ENCODE measurements at regions not wholly inside any gene's neighbourhood (a gene's known extent, or its start where the extent isn't known, plus 50 kb on each side); places are given as distances from the start of the nearest gene placed in this dataset.

DNA sequence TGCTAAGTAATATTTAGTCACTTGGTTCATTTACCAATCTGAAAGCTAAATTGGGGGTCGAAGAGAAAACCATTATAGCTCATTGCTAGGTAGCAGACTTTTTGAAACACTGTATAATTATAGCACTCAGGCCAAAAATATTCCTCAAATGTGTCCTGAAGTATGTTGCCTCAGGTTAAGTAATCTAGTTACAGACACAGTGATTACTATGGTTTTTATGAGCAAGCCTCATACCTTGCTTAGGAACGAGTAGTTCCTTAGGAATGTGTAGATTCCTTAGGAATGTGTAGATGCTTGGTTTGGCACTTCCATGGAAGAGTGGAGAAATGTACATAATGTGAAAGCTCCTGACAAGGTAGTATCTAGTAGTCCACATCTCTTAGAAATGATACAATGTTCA lies 387.5 kb downstream of the LMO7 start:
- DNase-seq (ENCODE audit: low read depth in 2 of 2) = peak in 1 of 2 donors; percentile 55
- Histone ChIP-seq H3K4me2 (ENCODE audit: extremely low read depth, insufficient read depth, low read length) (no peak overlapping the region), H3K36me3 (ENCODE audit: control insufficient read depth, insufficient read depth, low read length) (no peaks in the 10 kb centered on the region), H3K27me3 (ENCODE audit: control insufficient read depth, insufficient read depth, low read length) (no peaks in the 10 kb centered on the region), H4K20me1 (ENCODE audit: control insufficient read depth, extremely low read depth, insufficient read depth, low read length) (no peaks in the 10 kb centered on the region), H3K79me2 (ENCODE audit: control insufficient read depth, insufficient read depth, low read length) (no peaks in the 10 kb centered on the region), H3K4me1 (ENCODE audit: control insufficient read depth, extremely low read depth, insufficient read depth, low read length) (no peaks in the 10 kb centered on the region), H3K9me3 (ENCODE audit: control insufficient read depth, insufficient read depth, low read depth, low read length) (no peaks in the 10 kb centered on the region), H3K27ac (ENCODE audit: insufficient read depth, low read length) (no peak overlapping the region), H3K4me3 (replicated peaks in 1 of 4; ENCODE audit: control extremely low read depth in 1 of 4, insufficient read depth in 1 of 4, low read depth in 3 of 4, low read length in 4 of 4) (no peak overlapping the region), H3K9ac (ENCODE audit: insufficient read depth, low read length) (no peak overlapping the region), H2AFZ (ENCODE audit: low read length) (no peak overlapping the region)
- TF ChIP-seq EZH2 (IDR thresholded peaks at IDR 0.05; ENCODE audit: low read length, missing control alignments) = no peak
- TF ChIP-seq, protein P1, sequence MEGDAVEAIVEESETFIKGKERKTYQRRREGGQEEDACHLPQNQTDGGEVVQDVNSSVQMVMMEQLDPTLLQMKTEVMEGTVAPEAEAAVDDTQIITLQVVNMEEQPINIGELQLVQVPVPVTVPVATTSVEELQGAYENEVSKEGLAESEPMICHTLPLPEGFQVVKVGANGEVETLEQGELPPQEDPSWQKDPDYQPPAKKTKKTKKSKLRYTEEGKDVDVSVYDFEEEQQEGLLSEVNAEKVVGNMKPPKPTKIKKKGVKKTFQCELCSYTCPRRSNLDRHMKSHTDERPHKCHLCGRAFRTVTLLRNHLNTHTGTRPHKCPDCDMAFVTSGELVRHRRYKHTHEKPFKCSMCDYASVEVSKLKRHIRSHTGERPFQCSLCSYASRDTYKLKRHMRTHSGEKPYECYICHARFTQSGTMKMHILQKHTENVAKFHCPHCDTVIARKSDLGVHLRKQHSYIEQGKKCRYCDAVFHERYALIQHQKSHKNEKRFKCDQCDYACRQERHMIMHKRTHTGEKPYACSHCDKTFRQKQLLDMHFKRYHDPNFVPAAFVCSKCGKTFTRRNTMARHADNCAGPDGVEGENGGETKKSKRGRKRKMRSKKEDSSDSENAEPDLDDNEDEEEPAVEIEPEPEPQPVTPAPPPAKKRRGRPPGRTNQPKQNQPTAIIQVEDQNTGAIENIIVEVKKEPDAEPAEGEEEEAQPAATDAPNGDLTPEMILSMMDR (conservative IDR thresholded peaks at IDR 0.05 in 1 of 2, IDR thresholded peaks at IDR 0.05 in 1 of 2; ENCODE audit: low read depth in 1 of 2, low read length in 2 of 2) = no peak

DNA sequence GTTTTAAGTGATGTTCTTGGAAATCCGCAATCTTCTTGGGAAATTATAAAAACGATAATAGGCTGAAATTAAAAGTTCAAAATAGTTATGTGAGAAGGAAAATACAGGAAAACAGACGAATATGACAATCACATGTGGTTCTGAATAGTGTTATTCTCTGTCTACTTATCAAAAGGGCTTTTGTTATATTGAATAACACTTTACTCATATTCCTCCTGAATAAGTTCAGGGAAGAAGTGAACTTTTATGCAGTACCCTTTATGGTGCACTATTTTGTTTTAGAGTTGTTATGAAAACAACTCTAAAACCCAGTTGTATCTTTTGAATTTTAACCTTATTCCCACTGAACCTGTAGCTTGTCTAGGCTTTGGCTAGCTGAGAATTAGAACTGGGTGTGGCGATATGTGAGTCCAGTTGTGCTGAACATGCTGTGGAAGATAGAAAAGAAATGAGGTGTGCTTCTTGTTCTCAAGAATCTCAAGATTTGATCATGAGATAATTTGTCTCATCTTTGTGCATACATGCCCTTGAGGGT lies 384.4 kb downstream of the LMO7 start:
- H3K79me2 ChIP-seq (ENCODE audit: control insufficient read depth, insufficient read depth, low read length) = no peaks in the 10 kb centered on the region
- TF ChIP-seq, protein P1 (conservative IDR thresholded peaks at IDR 0.05 in 1 of 2, IDR thresholded peaks at IDR 0.05 in 1 of 2; ENCODE audit: low read depth in 1 of 2, low read length in 2 of 2) = no peak
- TF ChIP-seq EZH2 (IDR thresholded peaks at IDR 0.05; ENCODE audit: low read length, missing control alignments) = no peak
- H3K9me3 ChIP-seq (ENCODE audit: control insufficient read depth, insufficient read depth, low read depth, low read length) = no peaks in the 10 kb centered on the region
- H3K36me3 ChIP-seq (ENCODE audit: control insufficient read depth, insufficient read depth, low read length) = no peaks in the 10 kb centered on the region
- H3K4me3 ChIP-seq (replicated peaks in 1 of 4; ENCODE audit: control extremely low read depth in 1 of 4, insufficient read depth in 1 of 4, low read depth in 3 of 4, low read length in 4 of 4) = no peak overlapping the region
- no peaks in the 10 kb centered on the region for H3K4me1 ChIP-seq (ENCODE audit: control insufficient read depth, extremely low read depth, insufficient read depth, low read length)
- no peaks in the 10 kb centered on the region for H3K27me3 ChIP-seq (ENCODE audit: control insufficient read depth, insufficient read depth, low read length)
- no peak overlapping the region for H2AFZ ChIP-seq (ENCODE audit: low read length)
- H3K9ac ChIP-seq (ENCODE audit: insufficient read depth, low read length) = no peak overlapping the region
- H4K20me1 ChIP-seq (ENCODE audit: control insufficient read depth, extremely low read depth, insufficient read depth, low read length) = no peaks in the 10 kb centered on the region
- DNase-seq (ENCODE audit: low read depth in 2 of 2) = no peak
- no peak overlapping the region for H3K27ac ChIP-seq (ENCODE audit: insufficient read depth, low read length)
- no peak overlapping the region for H3K4me2 ChIP-seq (ENCODE audit: extremely low read depth, insufficient read depth, low read length)

DNA sequence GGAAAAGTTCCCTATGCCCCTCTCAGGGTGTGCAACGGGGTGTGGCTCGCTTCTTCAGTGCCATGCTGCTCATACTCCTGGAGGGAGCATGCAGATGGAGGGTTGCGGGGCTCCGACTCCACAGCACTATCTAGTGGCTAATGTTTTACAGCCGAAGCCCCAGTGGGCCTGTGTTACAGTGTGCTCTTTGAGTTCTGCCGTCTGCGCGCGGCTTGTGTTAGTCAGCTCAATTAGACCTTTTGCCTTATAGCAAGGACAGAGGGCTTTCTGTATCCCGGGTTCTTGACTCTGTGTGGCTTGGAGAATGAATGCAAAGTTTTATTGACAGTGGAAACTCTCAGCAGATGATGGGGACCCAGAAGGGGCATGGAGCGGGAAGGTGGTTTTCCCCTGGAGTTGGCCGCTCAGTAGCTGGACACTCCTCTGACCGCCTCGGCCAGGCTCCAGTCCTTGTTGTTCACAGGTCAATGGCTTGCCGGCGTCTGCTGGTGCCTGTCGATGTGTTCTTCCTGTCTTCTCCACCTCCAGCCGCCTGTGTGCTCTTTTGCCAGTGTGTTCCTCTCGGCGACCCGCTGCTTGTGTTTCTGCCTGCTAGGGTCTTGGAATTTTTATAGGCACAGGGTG lies 383.4 kb downstream of the LMO7 start:
- Histone ChIP-seq H3K4me2 (ENCODE audit: extremely low read depth, insufficient read depth, low read length) (no peak overlapping the region), H3K27me3 (ENCODE audit: control insufficient read depth, insufficient read depth, low read length) (no peaks in the 10 kb centered on the region), H3K4me3 (replicated peaks in 1 of 4; ENCODE audit: control extremely low read depth in 1 of 4, insufficient read depth in 1 of 4, low read depth in 3 of 4, low read length in 4 of 4) (no peak overlapping the region), H3K36me3 (ENCODE audit: control insufficient read depth, insufficient read depth, low read length) (no peaks in the 10 kb centered on the region), H3K9me3 (ENCODE audit: control insufficient read depth, insufficient read depth, low read depth, low read length) (no peaks in the 10 kb centered on the region), H3K27ac (ENCODE audit: insufficient read depth, low read length) (no peak overlapping the region), H3K4me1 (ENCODE audit: control insufficient read depth, extremely low read depth, insufficient read depth, low read length) (no peaks in the 10 kb centered on the region), H3K79me2 (ENCODE audit: control insufficient read depth, insufficient read depth, low read length) (no peaks in the 10 kb centered on the region), H2AFZ (ENCODE audit: low read length) (no peak overlapping the region), H3K9ac (ENCODE audit: insufficient read depth, low read length) (no peak overlapping the region), H4K20me1 (ENCODE audit: control insufficient read depth, extremely low read depth, insufficient read depth, low read length) (no peaks in the 10 kb centered on the region)
- TF ChIP-seq, protein P1 (conservative IDR thresholded peaks at IDR 0.05 in 1 of 2, IDR thresholded peaks at IDR 0.05 in 1 of 2; ENCODE audit: low read depth in 1 of 2, low read length in 2 of 2) = no peak
- no peak for TF ChIP-seq EZH2 (IDR thresholded peaks at IDR 0.05; ENCODE audit: low read length, missing control alignments)
- DNase-seq (ENCODE audit: low read depth in 2 of 2) = peak in 1 of 2 donors; percentile 18

Data from fibroblast of lung (primary cell).